ENCODE measurements at regions not wholly inside any gene's neighbourhood (a gene's known extent, or its start where the extent isn't known, plus 50 kb on each side); places are given as distances from the start of the nearest gene placed in this dataset.

DNA sequence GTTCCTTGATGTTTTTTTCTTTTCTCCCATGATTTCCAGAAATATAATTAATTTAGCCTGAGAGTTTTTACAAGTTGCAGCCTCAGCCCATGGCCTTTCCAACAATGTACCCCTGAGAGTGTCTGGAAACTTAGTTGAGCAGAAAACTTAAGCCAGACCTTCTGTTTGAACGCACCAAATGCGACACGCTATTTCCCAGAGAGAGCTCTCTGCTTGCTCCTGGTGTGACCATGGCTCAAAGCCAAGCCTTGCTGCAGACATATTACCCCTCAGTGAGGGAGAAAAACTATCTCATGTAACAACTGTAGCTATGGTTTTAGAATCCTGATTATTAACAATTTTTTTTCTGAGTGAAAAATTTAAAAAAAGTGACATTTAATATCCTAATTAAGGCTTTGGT, 1204.5 kb upstream of the SLC10A2 start (continued):
- TF ChIP-seq, protein P1, sequence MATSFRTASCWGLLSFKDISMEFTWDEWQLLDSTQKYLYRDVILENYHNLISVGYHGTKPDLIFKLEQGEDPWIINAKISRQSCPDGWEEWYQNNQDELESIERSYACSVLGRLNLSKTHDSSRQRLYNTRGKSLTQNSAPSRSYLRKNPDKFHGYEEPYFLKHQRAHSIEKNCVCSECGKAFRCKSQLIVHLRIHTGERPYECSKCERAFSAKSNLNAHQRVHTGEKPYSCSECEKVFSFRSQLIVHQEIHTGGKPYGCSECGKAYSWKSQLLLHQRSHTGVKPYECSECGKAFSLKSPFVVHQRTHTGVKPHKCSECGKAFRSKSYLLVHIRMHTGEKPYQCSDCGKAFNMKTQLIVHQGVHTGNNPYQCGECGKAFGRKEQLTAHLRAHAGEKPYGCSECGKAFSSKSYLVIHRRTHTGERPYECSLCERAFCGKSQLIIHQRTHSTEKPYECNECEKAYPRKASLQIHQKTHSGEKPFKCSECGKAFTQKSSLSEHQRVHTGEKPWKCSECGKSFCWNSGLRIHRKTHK (tag by site-specific recombination; IDR thresholded peaks at IDR 0.05) = no peak
- TF ChIP-seq ZNF10 (tag by site-specific recombination; IDR thresholded peaks at IDR 0.05) = no peak

DNA sequence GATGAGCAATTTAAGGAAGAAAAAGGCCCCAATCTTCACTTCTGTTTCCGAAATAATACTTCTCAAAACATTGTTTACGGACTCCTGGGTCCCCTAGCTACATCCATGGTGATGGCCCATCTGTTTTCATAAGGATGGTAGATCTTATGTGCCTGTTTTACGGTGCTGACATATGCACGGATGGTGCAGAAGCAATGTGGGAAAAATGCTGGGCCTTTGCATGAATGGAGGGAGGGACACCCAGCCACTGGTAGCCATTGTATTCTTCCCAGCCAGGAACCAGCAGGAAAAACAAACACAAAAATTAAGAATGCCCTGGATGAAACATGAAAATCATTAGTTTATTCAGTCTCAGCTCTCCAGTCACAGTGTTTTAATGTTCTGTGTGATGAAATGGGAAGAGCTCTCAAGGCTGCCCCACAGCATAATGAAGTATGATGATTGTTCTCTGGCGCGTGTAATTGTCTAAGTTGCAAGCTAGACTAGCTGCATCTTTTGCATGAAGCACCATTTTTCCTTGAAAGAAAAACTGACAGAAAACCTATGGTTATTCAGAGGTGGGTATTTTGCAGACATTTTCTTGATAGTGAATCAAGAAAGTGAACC, 1201.1 kb upstream of the SLC10A2 start:
- POLR2A ChIA-PET = no interaction called here
- H3K4me1 ChIP-seq (ENCODE audit: control insufficient read depth, insufficient read depth, low read length) = no peaks in the 10 kb centered on the region
- H3K4me3 ChIP-seq (ENCODE audit: low read depth, low read length) = no peak overlapping the region
- TF ChIP-seq ZNF747 (tag by site-specific recombination; IDR thresholded peaks at IDR 0.05) = no peak
- TF ChIP-seq ZNF114 (tag by site-specific recombination; IDR thresholded peaks at IDR 0.05) = no peak
- TF ChIP-seq GLIS2 (tag by site-specific recombination; IDR thresholded peaks at IDR 0.05) = no peak
- no peak for TF ChIP-seq ZNF155 (tag by site-specific recombination; IDR thresholded peaks at IDR 0.05)
- no peak for TF ChIP-seq ZNF404 (tag by site-specific recombination; IDR thresholded peaks at IDR 0.05)
- TF ChIP-seq RBAK (tag by site-specific recombination; IDR thresholded peaks at IDR 0.05) = no peak
- no peak for TF ChIP-seq ZFP3 (tag by site-specific recombination; IDR thresholded peaks at IDR 0.05; ENCODE audit: low read depth)
- TF ChIP-seq ZNF174 (tag by site-specific recombination; IDR thresholded peaks at IDR 0.05) = no peak
- TF ChIP-seq ZNF561 (tag by site-specific recombination; IDR thresholded peaks at IDR 0.05; ENCODE audit: borderline replicate concordance) = no peak
- no peak for TF ChIP-seq ZNF530 (tag by site-specific recombination; IDR thresholded peaks at IDR 0.05; ENCODE audit: low read depth)
- TF ChIP-seq ZIC2 (tag by site-specific recombination; IDR thresholded peaks at IDR 0.05) = no peak
- TF ChIP-seq ZNF830 (tag by site-specific recombination; IDR thresholded peaks at IDR 0.05; ENCODE audit: low read depth) = no peak
- TF ChIP-seq OSR2 (tag by site-specific recombination; IDR thresholded peaks at IDR 0.05) = no peak
- TF ChIP-seq ZBTB48 (tag by site-specific recombination; IDR thresholded peaks at IDR 0.05) = no peak
- TF ChIP-seq ZNF48 (tag by site-specific recombination; IDR thresholded peaks at IDR 0.05) = no peak
- no peaks in the 10 kb centered on the region for H3K36me3 ChIP-seq (ENCODE audit: control insufficient read depth in 2 of 2, insufficient read depth in 1 of 2, low read length in 2 of 2)
- CTCF ChIA-PET = interaction anchor here (1.2 kb wide), 1 partner anchor 9 kb away, joined by 5 read pairs; no protein-coding TSS in a partner anchor
- no peak overlapping the region for H3K27ac ChIP-seq (ENCODE audit: extremely low read depth, low read depth, low read length)
- H3K9me3 ChIP-seq (ENCODE audit: control insufficient read depth, insufficient read depth, low read depth, low read length) = no peaks in the 10 kb centered on the region

DNA sequence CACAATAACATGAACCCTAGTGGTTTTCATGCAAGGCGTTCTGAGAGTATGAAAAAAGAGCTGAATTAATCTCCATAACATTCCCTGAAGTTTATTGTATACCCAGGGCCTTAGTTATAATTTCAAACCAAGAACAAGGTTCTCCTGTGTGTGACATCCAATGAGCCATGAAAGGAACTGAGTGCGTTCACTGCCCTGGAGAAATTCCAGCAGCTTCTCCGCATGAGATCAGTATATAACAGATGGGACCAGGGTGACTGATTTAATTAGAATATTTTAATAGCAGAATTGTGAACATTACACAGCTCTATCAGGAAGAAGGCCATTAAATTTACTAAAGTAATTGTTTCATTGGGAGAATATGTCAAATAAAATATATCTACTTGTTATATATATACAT, 1190.5 kb upstream of the SLC10A2 start:
- no peaks in the 10 kb centered on the region for H3K9me3 ChIP-seq (ENCODE audit: control insufficient read depth, insufficient read depth, low read depth, low read length)
- H3K36me3 ChIP-seq (ENCODE audit: control insufficient read depth in 2 of 2, insufficient read depth in 1 of 2, low read length in 2 of 2) = no peaks in the 10 kb centered on the region
- H3K4me1 ChIP-seq (ENCODE audit: control insufficient read depth, insufficient read depth, low read length) = peaks cover 2% of the 10 kb centered on the region; the same call in 1 of the 2 replicates
- H3K27ac ChIP-seq (ENCODE audit: extremely low read depth, low read depth, low read length) = no peak overlapping the region
- ChIA-PET POLR2A (no interaction called here), CTCF (no interaction called here)
- H3K4me3 ChIP-seq (ENCODE audit: low read depth, low read length) = no peak overlapping the region
- TF ChIP-seq, protein P2, sequence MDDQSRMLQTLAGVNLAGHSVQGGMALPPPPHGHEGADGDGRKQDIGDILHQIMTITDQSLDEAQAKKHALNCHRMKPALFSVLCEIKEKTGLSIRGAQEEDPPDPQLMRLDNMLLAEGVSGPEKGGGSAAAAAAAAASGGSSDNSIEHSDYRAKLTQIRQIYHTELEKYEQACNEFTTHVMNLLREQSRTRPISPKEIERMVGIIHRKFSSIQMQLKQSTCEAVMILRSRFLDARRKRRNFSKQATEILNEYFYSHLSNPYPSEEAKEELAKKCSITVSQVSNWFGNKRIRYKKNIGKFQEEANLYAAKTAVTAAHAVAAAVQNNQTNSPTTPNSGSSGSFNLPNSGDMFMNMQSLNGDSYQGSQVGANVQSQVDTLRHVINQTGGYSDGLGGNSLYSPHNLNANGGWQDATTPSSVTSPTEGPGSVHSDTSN (CRISPR knock-in tag; IDR thresholded peaks at IDR 0.05) = no peak
- TF ChIP-seq ZNF302 (tag by site-specific recombination; IDR thresholded peaks at IDR 0.05; ENCODE audit: low read depth) (no peak), ZNF221 (tag by site-specific recombination; IDR thresholded peaks at IDR 0.05; ENCODE audit: borderline replicate concordance) (no peak), ZNF423 (tag by site-specific recombination; IDR thresholded peaks at IDR 0.05) (no peak), ZIC2 (tag by site-specific recombination; IDR thresholded peaks at IDR 0.05) (no peak), ZNF707 (tag by site-specific recombination; IDR thresholded peaks at IDR 0.05) (no peak)
- TF ChIP-seq, protein P3, sequence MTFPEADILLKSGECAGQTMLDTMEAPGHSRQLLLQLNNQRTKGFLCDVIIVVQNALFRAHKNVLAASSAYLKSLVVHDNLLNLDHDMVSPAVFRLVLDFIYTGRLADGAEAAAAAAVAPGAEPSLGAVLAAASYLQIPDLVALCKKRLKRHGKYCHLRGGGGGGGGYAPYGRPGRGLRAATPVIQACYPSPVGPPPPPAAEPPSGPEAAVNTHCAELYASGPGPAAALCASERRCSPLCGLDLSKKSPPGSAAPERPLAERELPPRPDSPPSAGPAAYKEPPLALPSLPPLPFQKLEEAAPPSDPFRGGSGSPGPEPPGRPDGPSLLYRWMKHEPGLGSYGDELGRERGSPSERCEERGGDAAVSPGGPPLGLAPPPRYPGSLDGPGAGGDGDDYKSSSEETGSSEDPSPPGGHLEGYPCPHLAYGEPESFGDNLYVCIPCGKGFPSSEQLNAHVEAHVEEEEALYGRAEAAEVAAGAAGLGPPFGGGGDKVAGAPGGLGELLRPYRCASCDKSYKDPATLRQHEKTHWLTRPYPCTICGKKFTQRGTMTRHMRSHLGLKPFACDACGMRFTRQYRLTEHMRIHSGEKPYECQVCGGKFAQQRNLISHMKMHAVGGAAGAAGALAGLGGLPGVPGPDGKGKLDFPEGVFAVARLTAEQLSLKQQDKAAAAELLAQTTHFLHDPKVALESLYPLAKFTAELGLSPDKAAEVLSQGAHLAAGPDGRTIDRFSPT (tag by site-specific recombination; IDR thresholded peaks at IDR 0.05) = no peak
- TF ChIP-seq, protein P4, sequence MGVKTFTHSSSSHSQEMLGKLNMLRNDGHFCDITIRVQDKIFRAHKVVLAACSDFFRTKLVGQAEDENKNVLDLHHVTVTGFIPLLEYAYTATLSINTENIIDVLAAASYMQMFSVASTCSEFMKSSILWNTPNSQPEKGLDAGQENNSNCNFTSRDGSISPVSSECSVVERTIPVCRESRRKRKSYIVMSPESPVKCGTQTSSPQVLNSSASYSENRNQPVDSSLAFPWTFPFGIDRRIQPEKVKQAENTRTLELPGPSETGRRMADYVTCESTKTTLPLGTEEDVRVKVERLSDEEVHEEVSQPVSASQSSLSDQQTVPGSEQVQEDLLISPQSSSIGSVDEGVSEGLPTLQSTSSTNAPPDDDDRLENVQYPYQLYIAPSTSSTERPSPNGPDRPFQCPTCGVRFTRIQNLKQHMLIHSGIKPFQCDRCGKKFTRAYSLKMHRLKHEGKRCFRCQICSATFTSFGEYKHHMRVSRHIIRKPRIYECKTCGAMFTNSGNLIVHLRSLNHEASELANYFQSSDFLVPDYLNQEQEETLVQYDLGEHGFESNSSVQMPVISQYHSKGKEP (tag by site-specific recombination; IDR thresholded peaks at IDR 0.05) = no peak
- TF ChIP-seq, protein P5, sequence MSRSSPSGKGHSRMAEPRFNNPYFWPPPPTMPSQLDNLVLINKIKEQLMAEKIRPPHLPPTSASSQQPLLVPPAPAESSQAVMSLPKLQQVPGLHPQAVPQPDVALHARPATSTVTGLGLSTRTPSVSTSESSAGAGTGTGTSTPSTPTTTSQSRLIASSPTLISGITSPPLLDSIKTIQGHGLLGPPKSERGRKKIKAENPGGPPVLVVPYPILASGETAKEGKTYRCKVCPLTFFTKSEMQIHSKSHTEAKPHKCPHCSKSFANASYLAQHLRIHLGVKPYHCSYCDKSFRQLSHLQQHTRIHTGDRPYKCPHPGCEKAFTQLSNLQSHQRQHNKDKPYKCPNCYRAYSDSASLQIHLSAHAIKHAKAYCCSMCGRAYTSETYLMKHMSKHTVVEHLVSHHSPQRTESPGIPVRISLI (tag by site-specific recombination; IDR thresholded peaks at IDR 0.05) = no peak
